A549 (cell line): ENCODE measurements at regions not wholly inside any gene's neighbourhood (a gene's known extent, or its start where the extent isn't known, plus 50 kb on each side); places are given as distances from the start of the nearest gene placed in this dataset.
"Not testable (repeated sequence)": the region's sequence is repeated elsewhere in the genome, so short reads cannot be mapped to it uniquely, and the experiment has no call there.

Source experiments
- ATAC-seq, 2 experiments: fragments of 200-7000 bp in 1 of 2; fragments of >200 bp in 1 of 2; cut with Nextera tagmentation in 1 of 2; cut with Tn5 transposase in 1 of 2; 3 replicates each; pipeline versions ENCODE4 v1.8.0 to v1.9.1; 2018 to 2020; ENCODE audit warnings: mild to moderate bottlenecking in 1 of 2, moderate library complexity in 1 of 2
- CTCF ChIA-PET: fragments of 300-600 bp; sonication (Branson Sonifier 250); formaldehyde crosslinking; extraction: SDS; loops from one replicate; lab custom pipeline; 2021; ENCODE audit warnings: antibody characterized with exemption, inconsistent platforms; lab: Yijun Ruan, JAX
- POLR2A ChIA-PET: fragments of 350-600 bp; formaldehyde crosslinking; extraction: SDS; loops from one replicate; lab custom pipeline; 2021; ENCODE audit warnings: antibody characterized with exemption, inconsistent platforms; lab: Yijun Ruan, JAX
- DNase-seq, 2 experiments: peaks; one replicate each; pipeline versions ENCODE4 v3.0.0 to v3.0.0-alpha.2; 2011 to 2016; ENCODE audit warnings: low read depth in 1 of 2, low spot score in 1 of 2
- FAIRE-seq: peaks from 2 replicates; lab custom pipeline; 2011; peaks lifted over from hg19 to GRCh38; lab: Jason Lieb, UNC
- H3K27ac ChIP-seq, 2 experiments: fragments of >200 bp; sonication (Bioruptor Twin); formaldehyde crosslinking; 3 replicates each; pipeline ENCODE4 v1.5.1; 2016 to 2017
- H3K4me1 ChIP-seq: fragments of >200 bp; sonication (Bioruptor Twin); formaldehyde crosslinking; 3 replicates; pipeline ENCODE4 v1.6.1; 2016
- H3K4me2 ChIP-seq: fragments of >200 bp; sonication (Bioruptor Twin); formaldehyde crosslinking; 3 replicates; pipeline ENCODE4 v1.6.1; 2016
- H3K4me3 ChIP-seq: fragments of >200 bp; sonication (Bioruptor Twin); formaldehyde crosslinking; 3 replicates; pipeline ENCODE4 v1.5.1; 2016
- H3K9me3 ChIP-seq: fragments of >200 bp; sonication (Bioruptor Twin); formaldehyde crosslinking; 3 replicates; pipeline ENCODE4 v1.6.1; 2016
- BHLHE40 ChIP-seq: IDR thresholded peaks from 2 replicates; pipeline ENCODE4 v1.6.1; 2012; ENCODE audit warnings: low read depth, low read length, inconsistent platforms
- CEBPB ChIP-seq, 2 experiments: fragments of >200 bp in 1 of 2; sonication (Bioruptor Twin) in 1 of 2; formaldehyde crosslinking in 1 of 2; IDR thresholded peaks; 2 replicates each; pipeline ENCODE4 v1.6.1; 2012 to 2016
- CHD4 ChIP-seq: fragments of 200-600 bp; sonication (generic); IDR thresholded peaks from 2 replicates; pipeline ENCODE4 v1.6.1; 2016; ENCODE audit warnings: antibody characterized with exemption, mild to moderate bottlenecking, borderline replicate concordance
- E2F6 ChIP-seq: IDR thresholded peaks from 2 replicates; pipeline ENCODE4 v1.6.1; 2012; ENCODE audit warnings: low read depth, borderline replicate concordance
- EHF ChIP-seq: fragments of 250-450 bp; sonication (Bioruptor Pico); IDR thresholded peaks from 2 replicates; pipeline ENCODE4 v1.5.0; 2020; ENCODE audit warnings: mild to moderate bottlenecking
- EHMT2 ChIP-seq: fragments of 200-600 bp; sonication (generic); IDR thresholded peaks from 2 replicates; pipeline ENCODE4 v1.6.1; 2016; ENCODE audit warnings: antibody characterized with exemption, low read depth, mild to moderate bottlenecking, moderate library complexity
- ESRRA ChIP-seq: fragments of 150-350 bp; IDR thresholded peaks from 2 replicates; pipeline ENCODE4 v1.6.1; 2014; ENCODE audit warnings: mild to moderate bottlenecking, low read length, borderline replicate concordance
- FOXS1 ChIP-seq: fragments of 250-450 bp; sonication (Bioruptor Pico); IDR thresholded peaks from 2 replicates; pipeline ENCODE4 v1.5.0; 2020; ENCODE audit warnings: mild to moderate bottlenecking, moderate library complexity
- GATA3 ChIP-seq: IDR thresholded peaks from 2 replicates; pipeline ENCODE4 v1.6.1; 2012; ENCODE audit warnings: borderline replicate concordance
- HDAC2 ChIP-seq: fragments of 200-600 bp; sonication (generic); IDR thresholded peaks from 2 replicates; pipeline ENCODE4 v1.6.1; 2016
- HES2 ChIP-seq: fragments of >200 bp; sonication (Bioruptor Twin); formaldehyde crosslinking; IDR thresholded peaks from 2 replicates; pipeline ENCODE4 v1.6.1; 2016
- HEYL ChIP-seq: fragments of 250-450 bp; sonication (Bioruptor Pico); IDR thresholded peaks from 2 replicates; pipeline ENCODE4 v1.8.0; 2021; ENCODE audit warnings: mild to moderate bottlenecking, moderate library complexity
- HOXA7 ChIP-seq: fragments of 250-450 bp; sonication (Bioruptor Pico); IDR thresholded peaks from 2 replicates; pipeline ENCODE4 v1.5.0; 2020; ENCODE audit warnings: mild to moderate bottlenecking, moderate library complexity
- HOXB13 ChIP-seq: fragments of 250-450 bp; sonication (Bioruptor Pico); IDR thresholded peaks from 2 replicates; pipeline ENCODE4 v1.5.0; 2020; ENCODE audit warnings: low read depth, mild to moderate bottlenecking, moderate library complexity
- JUN ChIP-seq, 2 experiments: fragments of >200 bp; sonication (Bioruptor Twin); formaldehyde crosslinking; IDR thresholded peaks; 2 replicates in 1 of 2; 3 replicates in 1 of 2; pipeline ENCODE4 v1.6.1; 2016 to 2017
- JUNB ChIP-seq: fragments of >200 bp; sonication (Bioruptor Twin); formaldehyde crosslinking; IDR thresholded peaks from 2 replicates; pipeline ENCODE4 v1.6.1; 2016
- KDM1A ChIP-seq: fragments of 200-600 bp; sonication (generic); IDR thresholded peaks from 2 replicates; pipeline ENCODE4 v1.6.1; 2016; ENCODE audit warnings: low read depth, mild to moderate bottlenecking
- KDM5A ChIP-seq: fragments of 200-600 bp; sonication (generic); IDR thresholded peaks from 2 replicates; pipeline ENCODE4 v1.6.1; 2016; ENCODE audit warnings: antibody characterized with exemption, mild to moderate bottlenecking
- MAX ChIP-seq: IDR thresholded peaks from 2 replicates; pipeline ENCODE4 v1.6.1; 2012
- NFE2L2 ChIP-seq: fragments of 150-350 bp; conservative IDR thresholded peaks from 2 replicates; pipeline ENCODE4 v1.6.1; 2014; ENCODE audit warnings: low read length
- NPAS2 ChIP-seq: fragments of 250-450 bp; sonication (Bioruptor Pico); IDR thresholded peaks from 2 replicates; pipeline ENCODE4 v1.8.0; 2022; ENCODE audit warnings: mild to moderate bottlenecking, moderate library complexity, borderline replicate concordance
- POLR2A ChIP-seq: IDR thresholded peaks from 2 replicates; pipeline ENCODE4 v1.6.1; 2012; ENCODE audit warnings: mild to moderate bottlenecking, low read length
- RAD21 ChIP-seq, 2 experiments: fragments of >200 bp in 1 of 2; sonication (Bioruptor Twin) in 1 of 2; formaldehyde crosslinking in 1 of 2; IDR thresholded peaks in 1 of 2; conservative IDR thresholded peaks in 1 of 2; 2 replicates in 1 of 2; 3 replicates in 1 of 2; pipeline ENCODE4 v1.6.1; 2012 to 2018; ENCODE audit warnings: inconsistent platforms in 1 of 2
- RCOR1 ChIP-seq: fragments of 150-350 bp; IDR thresholded peaks from 2 replicates; pipeline ENCODE4 v1.6.1; 2014; ENCODE audit warnings: antibody characterized with exemption, low read length, low read depth
- RFX5 ChIP-seq: fragments of 450-650 bp; IDR thresholded peaks from 2 replicates; pipeline ENCODE4 v1.7.1; 2014; ENCODE audit warnings: antibody characterized with exemption, mild to moderate bottlenecking, moderate library complexity
- SMC3 ChIP-seq: fragments of >200 bp; sonication (Bioruptor Twin); formaldehyde crosslinking; IDR thresholded peaks from 3 replicates; pipeline ENCODE4 v1.6.1; 2018; ENCODE audit warnings: inconsistent platforms
- TP53 ChIP-seq: fragments of 250-450 bp; sonication (Bioruptor Pico); IDR thresholded peaks from 2 replicates; pipeline ENCODE4 v1.5.0; 2021; ENCODE audit warnings: mild to moderate bottlenecking, moderate library complexity
- USF2 ChIP-seq: fragments of 450-650 bp; IDR thresholded peaks from 2 replicates; pipeline ENCODE4 v1.6.1; 2014; ENCODE audit warnings: antibody characterized with exemption
- ZC3H11A ChIP-seq: fragments of 450-650 bp; IDR thresholded peaks from 2 replicates; pipeline ENCODE4 v1.6.1; 2014; ENCODE audit warnings: antibody characterized with exemption, mild to moderate bottlenecking
- ZFP36 ChIP-seq: fragments of 450-650 bp; IDR thresholded peaks from 2 replicates; pipeline ENCODE4 v1.6.1; 2014; ENCODE audit warnings: borderline replicate concordance; ENCODE audit not compliant: partially characterized antibody
- WGBS: methylation state at CpG from one replicate; pipeline ENCODE4 v1.1.6; 2017; ENCODE audit errors: missing lambda C conversion rate; 5-methylcytosine and 5-hydroxymethylcytosine counted together

- no peak for TF ChIP-seq HEYL (CRISPR knock-in tag)
- TF ChIP-seq EHMT2 = no peak
- no peak for TF ChIP-seq RFX5
- no peak for TF ChIP-seq JUNB
- no peak for TF ChIP-seq NFE2L2
- no peak for TF ChIP-seq ZC3H11A
- TF ChIP-seq RCOR1 = no peak
- TF ChIP-seq NPAS2 (CRISPR knock-in tag) = no peak
- TF ChIP-seq RAD21 (conservative IDR thresholded peaks at IDR 0.05 in 1 of 2, IDR thresholded peaks at IDR 0.05 in 1 of 2) = no peak
- no peak for TF ChIP-seq USF2
- TF ChIP-seq GATA3 = no peak
- TF ChIP-seq SMC3 = no peak
- TF ChIP-seq TP53 (CRISPR knock-in tag) = no peak
- ATAC-seq = no peak
- 38% methylated on average over 3 of the region's 3 CpGs for WGBS
- Histone ChIP-seq H3K4me2 (no peak overlapping the region), H3K9me3 (no peaks in the 10 kb centered on the region), H3K27ac (no peak overlapping the region), H3K4me3 (no peak overlapping the region), H3K4me1 (no peaks in the 10 kb centered on the region)
- FAIRE-seq = peak; percentile 13
- no peak for DNase-seq
- POLR2A ChIA-PET = no interaction called here
- CTCF ChIA-PET = no interaction called here
Measured at GRCh38 chrX:65877953-65878352, 161.9 kb downstream of the VSIG4 start.

- FAIRE-seq, H3K27ac ChIP-seq, DNase-seq, H3K9me3 ChIP-seq, H3K4me2 ChIP-seq, H3K4me3 ChIP-seq, POLR2A ChIA-PET, ATAC-seq, H3K4me1 ChIP-seq, CTCF ChIA-PET: not testable (repeated sequence)
- 19% methylated on average over 4 of the region's 4 CpGs for WGBS
Measured at GRCh38 chrX:65875614-65876013, 164.3 kb downstream of the VSIG4 start.

GRCh38 chrX:65874765-65875164, 165.1 kb downstream of the VSIG4 start:
- Histone ChIP-seq H3K9me3 (no peaks in the 10 kb centered on the region), H3K27ac (no peak overlapping the region), H3K4me2 (no peak overlapping the region)
- ATAC-seq = no peak
- ChIA-PET CTCF (no interaction called here), POLR2A (no interaction called here)
- no peak for FAIRE-seq
- TF ChIP-seq NPAS2 (CRISPR knock-in tag) (no peak), KDM1A (no peak)
- TF ChIP-seq, all 56 proteins: peak for 0
- H3K4me3 ChIP-seq = no peak overlapping the region
- WGBS = 41% methylated on average over 5 of the region's 5 CpGs
- H3K4me1 ChIP-seq = no peaks in the 10 kb centered on the region
- no peak for DNase-seq

DNA sequence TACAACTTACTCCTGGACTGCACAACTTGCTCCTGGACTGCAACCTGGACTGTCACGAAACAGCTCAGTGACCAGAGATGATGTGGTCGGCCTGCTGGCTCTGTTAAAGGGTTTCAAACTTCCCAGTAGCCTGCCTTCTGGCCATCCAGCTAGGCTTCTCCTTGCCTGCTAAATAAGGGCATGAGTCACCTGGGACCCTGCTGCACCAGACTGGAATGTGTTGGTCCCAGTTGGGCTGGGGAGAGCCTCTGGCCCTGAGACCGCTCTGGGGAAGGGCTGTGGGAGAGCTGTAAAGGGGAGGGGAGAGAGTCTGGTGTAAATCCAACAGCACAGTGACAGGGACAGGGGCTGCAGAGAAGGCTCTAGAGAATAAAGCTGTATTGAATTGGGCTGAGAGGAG, 165.8 kb downstream of the VSIG4 start:
- Histone ChIP-seq H3K27ac (no peak overlapping the region), H3K4me3 (no peak overlapping the region), H3K9me3 (no peaks in the 10 kb centered on the region), H3K4me1 (no peaks in the 10 kb centered on the region), H3K4me2 (no peak overlapping the region)
- TF ChIP-seq CEBPB (IDR thresholded peaks at IDR 0.05) (no peak), EHF (CRISPR knock-in tag) (no peak), HEYL (CRISPR knock-in tag) (no peak), HOXB13 (CRISPR knock-in tag) (no peak), ZC3H11A (no peak), POLR2A (no peak), KDM5A (no peak)
- ChIA-PET POLR2A (no interaction called here), CTCF (no interaction called here)
- no peak for DNase-seq
- FAIRE-seq = no peak
- no peak for ATAC-seq
- 11% methylated on average over 3 of the region's 3 CpGs for WGBS

DNA sequence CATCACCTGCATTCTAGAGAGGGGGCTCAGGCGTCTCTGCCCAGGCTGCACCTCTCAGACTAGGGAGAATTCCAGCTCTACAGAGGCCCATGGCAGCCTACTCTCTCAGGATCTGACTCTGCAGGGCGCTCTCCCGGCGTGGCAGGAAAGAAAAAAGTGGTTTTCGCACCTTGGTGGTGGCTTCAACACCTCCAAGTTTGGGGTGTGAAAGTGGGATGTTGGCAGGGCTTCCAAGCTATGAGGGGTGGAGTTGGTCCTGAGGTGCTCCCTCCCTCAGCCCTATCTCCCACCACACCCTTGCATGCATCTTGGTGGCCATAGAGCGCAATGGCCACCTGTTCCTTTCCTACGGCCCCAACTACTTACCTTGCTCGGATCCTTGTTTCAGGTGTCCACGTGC, 166.5 kb downstream of the VSIG4 start:
- ChIA-PET POLR2A (no interaction called here), CTCF (no interaction called here)
- Histone ChIP-seq H3K4me1 (no peaks in the 10 kb centered on the region), H3K27ac (no peak overlapping the region), H3K4me3 (no peak overlapping the region), H3K4me2 (no peak overlapping the region), H3K9me3 (no peaks in the 10 kb centered on the region)
- WGBS = 82% methylated on average over 7 of the region's 9 CpGs
- ATAC-seq (no peak), DNase-seq (no peak), FAIRE-seq (no peak)
- TF ChIP-seq E2F6 (no peak), CHD4 (no peak), FOXS1 (CRISPR knock-in tag) (no peak), EHMT2 (no peak), ESRRA (no peak), HEYL (CRISPR knock-in tag) (no peak), HOXA7 (no peak), HES2 (no peak), MAX (no peak), BHLHE40 (no peak), SMC3 (no peak), TP53 (CRISPR knock-in tag) (no peak), ZFP36 (no peak), HDAC2 (no peak), JUNB (no peak), HOXB13 (CRISPR knock-in tag) (no peak), KDM1A (no peak), GATA3 (no peak), JUN (IDR thresholded peaks at IDR 0.05) (no peak)
